K562 (cell line): ENCODE measurements at regions not wholly inside any gene's neighbourhood (a gene's known extent, or its start where the extent isn't known, plus 50 kb on each side); places are given as distances from the start of the nearest gene placed in this dataset.

ENCODE experiments used
- ATAC-seq: fragments of 200-7000 bp; cut with Tn5 transposase; 3 replicates; pipeline ENCODE4 v1.9.1; 2020; ENCODE audit warnings: moderate library complexity
- BruUV-seq: library from RNA; stranded (reverse); fragments of 400-500 nt; replicated peaks from 2 replicates; lab custom pipeline; 2021; lab: Mats Ljungman, UMichigan
- CTCF ChIA-PET: fragments of 300-600 bp; formaldehyde crosslinking; extraction: SDS; loops from one replicate; lab custom pipeline; 2021; ENCODE audit warnings: low intra/inter-chr PET ratio; lab: Yijun Ruan, JAX
- POLR2A ChIA-PET: fragments of 300-600, 350-650 bp; sonication (Branson Sonifier 250); formaldehyde crosslinking; extraction: SDS; loops from one replicate; lab custom pipeline; 2021; ENCODE audit warnings: antibody characterized with exemption, inconsistent platforms; lab: Yijun Ruan, JAX
- DNase-seq, 4 experiments: peaks; one replicate each; pipeline versions ENCODE4 v3.0.0 to v3.0.0-alpha.2; 2011 to 2018; ENCODE audit warnings: low spot score in 3 of 4, mixed read lengths in 3 of 4; ENCODE audit errors: extremely low read depth in 1 of 4
- FAIRE-seq: peaks from 2 replicates; lab custom pipeline; 2011; peaks lifted over from hg19 to GRCh38; lab: Jason Lieb, UNC
- H2AFZ ChIP-seq: 2 replicates; pipeline ENCODE4 v1.6.0; 2011; ENCODE audit warnings: low read depth, low read length, control low read depth, inconsistent platforms
- H3K27ac ChIP-seq: fragments of 200-600 bp; 3 replicates; pipeline ENCODE4 v1.8.0; 2011; ENCODE audit warnings: low read depth, mild to moderate bottlenecking, control low read depth, inconsistent platforms, low read length, moderate library complexity, mixed read lengths; ENCODE audit errors: extremely low read depth
- H3K27me3 ChIP-seq, 2 experiments: fragments of 300-600 bp in 1 of 2; 2 replicates in 1 of 2; 3 replicates in 1 of 2; pipeline versions ENCODE4 v1.6.0 to v1.8.0; 2011; ENCODE audit warnings: inconsistent platforms in 2 of 2, low read length in 2 of 2, mild to moderate bottlenecking in 1 of 2, mixed read lengths in 1 of 2, moderate library complexity in 1 of 2; ENCODE audit not compliant: control insufficient read depth in 2 of 2, insufficient read depth in 2 of 2
- H3K36me3 ChIP-seq: fragments of 300-600 bp; 3 replicates; pipeline ENCODE4 v1.8.0; 2011; ENCODE audit warnings: mild to moderate bottlenecking, low read length, inconsistent platforms; ENCODE audit not compliant: control insufficient read depth, insufficient read depth
- H3K4me1 ChIP-seq, 2 experiments: fragments of 200-600 bp in 1 of 2; replicated peaks in 1 of 2; 2 replicates in 1 of 2; 3 replicates in 1 of 2; pipeline versions ENCODE4 v1.5.1 to v1.8.0; 2011; ENCODE audit warnings: inconsistent platforms in 2 of 2, low read length in 2 of 2, mild to moderate bottlenecking in 1 of 2, mixed read lengths in 1 of 2, moderate library complexity in 1 of 2; ENCODE audit not compliant: control insufficient read depth in 2 of 2, insufficient read depth in 2 of 2
- H3K4me2 ChIP-seq: 2 replicates; pipeline ENCODE4 v1.6.1; 2011; ENCODE audit warnings: low read length, control low read depth, inconsistent platforms, mixed read lengths; ENCODE audit not compliant: insufficient read depth
- H3K4me3 ChIP-seq: fragments of 200-600 bp; sonication (generic), shearing (Covaris generic); 2 replicates; pipeline ENCODE4 v1.5.1; 2016; ENCODE audit warnings: control low read depth, inconsistent platforms
- H3K79me2 ChIP-seq: fragments of 200-600 bp; 3 replicates; pipeline ENCODE4 v1.8.0; 2011; ENCODE audit warnings: low read length, inconsistent platforms; ENCODE audit not compliant: control insufficient read depth, insufficient read depth
- H3K9ac ChIP-seq, 2 experiments: 2 replicates each; pipeline versions ENCODE4 v1.6.0 to v1.6.1; 2011; ENCODE audit warnings: low read depth in 2 of 2, low read length in 2 of 2, control low read depth in 1 of 2, inconsistent platforms in 1 of 2, mild to moderate bottlenecking in 1 of 2, mixed read lengths in 1 of 2; ENCODE audit not compliant: insufficient read depth in 1 of 2
- H3K9me1 ChIP-seq: one replicate; pipeline ENCODE4 v1.6.0; 2011; ENCODE audit warnings: inconsistent platforms, mild to moderate bottlenecking, low read length, moderate library complexity; ENCODE audit not compliant: control insufficient read depth, insufficient read depth
- H3K9me3 ChIP-seq: replicated peaks from 2 replicates; pipeline ENCODE4 v1.5.1; 2011; ENCODE audit warnings: low read depth, low read length, inconsistent platforms; ENCODE audit not compliant: control insufficient read depth, insufficient read depth
- H4K20me1 ChIP-seq: replicated peaks from 2 replicates; pipeline ENCODE4 v1.6.1; 2011; ENCODE audit warnings: low read length, inconsistent platforms, mixed read lengths; ENCODE audit not compliant: control insufficient read depth, insufficient read depth
- C11orf30 ChIP-seq: fragments of 450-650 bp; IDR thresholded peaks from 2 replicates; pipeline ENCODE4 v1.6.1; 2016; ENCODE audit warnings: low read depth, mild to moderate bottlenecking
- ETV6 ChIP-seq, 3 experiments: fragments of 150-350 bp in 1 of 3; sonication (generic) in 1 of 3; formaldehyde crosslinking in 1 of 3; IDR thresholded peaks; 2 replicates each; pipeline versions ENCODE4 v1.6.1 to v1.8.0; 2014 to 2022; ENCODE audit warnings: borderline replicate concordance in 2 of 3, low read depth in 2 of 3, antibody characterized with exemption in 1 of 3, low read length in 1 of 3, mild to moderate bottlenecking in 1 of 3, missing genetic modification reagents in 1 of 3
- MAFF ChIP-seq: IDR thresholded peaks from 2 replicates; pipeline ENCODE4 v1.6.1; 2012; ENCODE audit warnings: low read length, improper control_type of control experiment
- MAFG ChIP-seq: fragments of 450-650 bp; conservative IDR thresholded peaks from 2 replicates; pipeline ENCODE4 v1.6.1; 2016; ENCODE audit warnings: missing genetic modification characterization, missing compliant biosample characterization
- MAFK ChIP-seq: IDR thresholded peaks from 2 replicates; pipeline ENCODE4 v1.6.1; 2011; ENCODE audit warnings: low read length, improper control_type of control experiment
- ZNF316 ChIP-seq: fragments of 450-650 bp; IDR thresholded peaks from 2 replicates; pipeline ENCODE4 v1.6.1; 2016
- WGBS: fragments of 100-300 bp; shearing (Covaris generic); methylation state at CpG from one replicate; pipeline ENCODE4 v1.1.6; 2016; ENCODE audit warnings: low coverage, mixed read lengths; ENCODE audit not compliant: insufficient coverage; ENCODE audit errors: missing lambda C conversion rate; 5-methylcytosine and 5-hydroxymethylcytosine counted together
- in situ Hi-C: fragments of 300-500 bp; cut with MboI; formaldehyde crosslinking; loops from 4 replicates; pipeline ENCODE4 v1.15.0; 2018; ENCODE audit warnings: inconsistent platforms, mixed read lengths
- intact Hi-C: fragments of 100-400 bp; cut with micrococcal nuclease; formaldehyde crosslinking; loops from 2 replicates; pipeline ENCODE4 v1.14.2; 2022

DNA sequence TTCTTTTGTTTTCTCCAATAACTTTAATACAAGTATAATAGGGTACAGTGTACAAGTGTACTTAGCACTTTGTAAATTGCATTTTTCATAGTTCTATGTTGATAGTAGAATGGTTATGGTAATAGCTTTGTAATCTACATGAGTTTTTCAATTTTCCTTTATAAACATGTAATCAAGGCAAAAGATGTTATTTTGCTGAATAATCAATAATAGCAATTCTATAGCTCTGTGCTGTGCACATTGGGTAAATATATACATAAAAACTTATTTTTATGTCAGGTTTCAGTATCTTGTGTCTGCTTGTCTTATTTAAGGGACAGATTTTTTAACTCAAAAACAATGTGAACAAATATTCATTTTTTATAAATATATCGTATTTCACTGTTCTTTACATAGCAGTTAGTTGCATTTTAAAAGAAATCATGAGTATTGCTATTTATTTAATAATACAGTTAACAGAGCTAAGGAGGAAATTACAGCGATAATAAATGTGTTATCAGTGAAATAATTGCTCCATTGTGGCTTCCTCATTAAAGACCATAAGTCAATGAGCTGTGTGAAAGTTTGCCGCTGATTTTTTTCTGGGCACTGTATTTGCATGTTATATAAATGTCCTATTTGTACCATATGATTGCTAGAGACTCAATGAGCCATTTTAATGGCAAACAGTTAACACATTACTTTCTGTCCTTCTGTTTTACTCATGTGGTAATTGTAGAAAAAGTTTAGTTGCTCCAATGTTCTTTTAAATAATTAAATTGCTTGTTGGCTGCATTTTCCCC, 214.6 kb upstream of the STAC start:
- H3K4me3 ChIP-seq, result no peak overlapping the region
- 0% methylated on average over 3 of the region's 3 CpGs for WGBS
- BruUV-seq, result no TSS peak
- DNase-seq, result no peak
- no peaks in the 10 kb centered on the region for H3K27me3 ChIP-seq
- H3K9me3 ChIP-seq, result peaks cover 3% of the 10 kb centered on the region; the same call in 1 of the 2 replicates
- H3K9me1 ChIP-seq, result no peaks in the 10 kb centered on the region
- ChIA-PET POLR2A (no interaction called here), CTCF (no interaction called here)
- no peak overlapping the region for H3K27ac ChIP-seq
- no peaks in the 10 kb centered on the region for H3K4me1 ChIP-seq
- H4K20me1 ChIP-seq, result no peaks in the 10 kb centered on the region
- intact Hi-C loops, result no loop called here
- H3K4me2 ChIP-seq, result no peak overlapping the region
- no peak for FAIRE-seq
- peak; percentile 70; the same call in 1 of the 2 replicates for TF ChIP-seq C11orf30
- peak; percentile 65; the same call in 1 of the 2 replicates for TF ChIP-seq MAFG (tag)
- TF ChIP-seq ZNF316, result peak; percentile 82
- peak; percentile 43; the same call in 1 of the 2 replicates for TF ChIP-seq MAFK
- peak; percentile 65 for TF ChIP-seq MAFF
- no peak for TF ChIP-seq ETV6 (IDR thresholded peaks at IDR 0.05; ENCODE audit: borderline replicate concordance in 1 of 2, low read depth in 2 of 2, low read length in 1 of 2)
- TF ChIP-seq ETV6 (CRISPR knock-in tag; IDR thresholded peaks at IDR 0.05; ENCODE audit: borderline replicate concordance), result no peak
- in situ Hi-C loops, result no loop called here
- ATAC-seq, result no peak
- no peak overlapping the region for H2AFZ ChIP-seq
- H3K36me3 ChIP-seq, result no peaks in the 10 kb centered on the region
- no peaks in the 10 kb centered on the region for H3K79me2 ChIP-seq
- H3K9ac ChIP-seq, result no peak overlapping the region
